ENCODE measurements at regions not wholly inside any gene's neighbourhood (a gene's known extent, or its start where the extent isn't known, plus 50 kb on each side); places are given as distances from the start of the nearest gene placed in this dataset.
A peak's percentile ranks its signal among the peaks of the same experiment; 100 is the strongest.
"Not testable (repeated sequence)": the region's sequence is repeated elsewhere in the genome, so short reads cannot be mapped to it uniquely, and the experiment has no call there.

DNA sequence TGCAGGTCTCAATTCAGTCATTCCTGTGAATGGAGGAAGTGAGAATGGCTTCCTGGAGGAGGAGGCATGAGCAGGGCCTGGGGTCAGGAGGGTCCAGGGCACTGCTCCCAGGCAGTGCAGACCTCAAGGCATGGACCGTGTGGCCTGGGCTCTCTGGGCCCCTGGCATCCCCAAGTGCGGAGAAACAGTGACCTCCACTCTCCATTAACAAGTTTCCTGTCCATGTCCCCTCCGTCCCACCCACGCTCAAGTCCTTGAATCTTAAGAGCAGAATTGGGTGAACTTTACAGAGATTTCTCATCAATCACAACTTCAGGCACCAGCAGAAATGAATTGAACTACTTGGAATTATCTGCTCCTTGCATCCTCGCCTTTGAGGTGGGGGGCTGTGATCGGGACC lies 211.1 kb downstream of the NPHP4 start:
- Histone ChIP-seq H3K9ac (ENCODE audit: low read depth, low read length) (no peak overlapping the region), H3K4me1 (ENCODE audit: insufficient read depth, low read length) (no peaks in the 10 kb centered on the region), H3K27ac (ENCODE audit: low read length) (no peak overlapping the region), H3K36me3 (ENCODE audit: insufficient read depth, low read depth, low read length) (no peaks in the 10 kb centered on the region), H3K9me3 (ENCODE audit: insufficient read depth, low read depth, low read length) (no peaks in the 10 kb centered on the region; the same call in 1 of the 2 replicates), H3K4me3 (ENCODE audit: low read length) (no peak overlapping the region), H3K27me3 (ENCODE audit: insufficient read depth, low read length) (no peaks in the 10 kb centered on the region)

DNA sequence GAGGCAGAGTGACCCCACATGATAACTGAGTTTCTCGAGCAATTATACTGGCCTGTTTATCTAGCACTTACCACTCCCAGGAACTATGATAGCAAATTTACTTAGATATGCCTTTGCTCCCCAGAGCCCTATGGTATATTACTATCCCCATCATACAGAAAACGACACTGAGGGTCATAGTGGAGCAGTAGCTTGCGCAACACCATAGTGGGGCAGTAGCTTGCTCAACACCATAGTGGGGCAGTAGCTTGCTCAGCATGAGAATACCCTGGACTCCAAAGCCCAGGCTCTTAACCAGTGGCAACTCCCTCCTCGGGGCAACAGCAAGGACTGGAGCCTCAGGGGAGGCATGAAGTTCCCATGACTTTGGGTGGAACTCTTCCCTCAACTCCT lies 211.9 kb downstream of the NPHP4 start:
- no peaks in the 10 kb centered on the region for H3K27me3 ChIP-seq (ENCODE audit: insufficient read depth, low read length)
- H3K9ac ChIP-seq (ENCODE audit: low read depth, low read length), result no peak overlapping the region
- no peaks in the 10 kb centered on the region for H3K4me1 ChIP-seq (ENCODE audit: insufficient read depth, low read length)

DNA sequence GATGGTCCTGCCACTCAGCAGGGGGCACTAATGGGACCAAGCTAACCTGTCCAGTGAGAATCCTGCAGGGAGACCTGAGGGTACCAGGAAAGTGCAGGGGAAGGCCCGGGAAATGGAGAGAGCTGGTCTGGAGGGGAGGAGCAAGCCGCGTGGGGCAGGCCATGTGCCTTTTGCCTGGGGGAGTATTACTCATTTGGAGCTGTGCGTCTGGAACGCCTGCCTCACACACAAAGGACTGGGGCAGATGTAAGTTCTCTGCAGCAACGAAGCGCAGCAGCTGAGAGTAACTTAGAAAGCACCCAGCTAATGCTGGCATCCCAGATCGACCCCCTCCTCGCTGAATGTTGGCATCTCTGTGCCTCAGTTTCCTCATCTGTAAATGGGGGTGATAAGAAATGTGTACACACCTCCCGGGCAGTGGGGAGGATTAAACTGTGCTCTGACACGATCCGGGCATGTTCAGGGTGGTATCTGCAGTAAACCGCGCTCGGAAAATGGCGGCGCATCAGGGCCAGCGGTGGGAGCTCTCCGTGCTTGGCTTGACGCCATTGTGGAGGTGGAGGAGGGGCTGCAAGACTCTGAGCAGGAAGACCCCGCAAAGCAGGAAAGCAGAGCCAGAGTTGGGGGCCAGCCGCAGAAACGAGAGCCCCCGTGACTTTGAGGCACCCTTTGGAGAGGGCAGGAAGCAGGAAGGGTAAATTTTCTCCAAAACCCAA lies 212.5 kb downstream of the NPHP4 start:
- no peaks in the 10 kb centered on the region for H3K36me3 ChIP-seq (ENCODE audit: insufficient read depth, low read depth, low read length)
- no peaks in the 10 kb centered on the region for H3K27me3 ChIP-seq (ENCODE audit: insufficient read depth, low read length)
- no peak overlapping the region for H3K4me3 ChIP-seq (ENCODE audit: low read length)
- H3K4me1 ChIP-seq (ENCODE audit: insufficient read depth, low read length), result no peaks in the 10 kb centered on the region
- H3K9me3 ChIP-seq (ENCODE audit: insufficient read depth, low read depth, low read length), result no peaks in the 10 kb centered on the region; the same call in 1 of the 2 replicates
- H3K9ac ChIP-seq (ENCODE audit: low read depth, low read length), result no peak overlapping the region
- H3K27ac ChIP-seq (ENCODE audit: low read length), result no peak overlapping the region

More for the DNA sequence above, 211.9 kb downstream of the NPHP4 start:
- H3K9me3 ChIP-seq (ENCODE audit: insufficient read depth, low read depth, low read length), result no peaks in the 10 kb centered on the region; the same call in 1 of the 2 replicates
- H3K36me3 ChIP-seq (ENCODE audit: insufficient read depth, low read depth, low read length), result no peaks in the 10 kb centered on the region
- H3K27ac ChIP-seq (ENCODE audit: low read length), result no peak overlapping the region
- no peak overlapping the region for H3K4me3 ChIP-seq (ENCODE audit: low read length)

DNA sequence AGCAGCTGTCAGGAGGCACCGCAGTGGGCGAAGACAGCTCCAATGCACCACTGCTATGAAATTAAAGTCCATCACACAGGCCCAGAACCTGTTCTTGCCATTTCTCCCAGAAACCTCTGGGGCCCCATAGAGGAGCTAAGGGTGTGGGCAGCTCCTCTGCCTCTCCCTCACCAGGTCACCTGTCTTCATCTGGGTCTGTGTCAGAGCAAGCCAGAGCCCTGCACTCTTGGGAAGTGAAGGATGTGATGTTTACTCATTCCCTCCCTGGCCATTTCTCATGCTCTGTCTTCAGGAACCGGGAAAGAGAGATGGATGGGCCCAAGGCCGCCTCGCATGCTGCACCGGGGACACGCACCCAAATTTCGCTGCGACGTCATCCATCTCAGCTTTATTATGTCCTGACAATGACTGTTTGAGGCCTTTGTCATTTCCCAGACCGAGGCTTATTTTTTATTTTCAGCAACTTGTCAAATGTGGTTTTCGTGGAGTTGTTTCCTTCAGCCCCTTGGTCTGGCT lies 216.1 kb downstream of the NPHP4 start:
- Histone ChIP-seq H3K27me3 (ENCODE audit: insufficient read depth, low read length) (no peaks in the 10 kb centered on the region), H3K4me3 (ENCODE audit: low read length) (no peak overlapping the region), H3K9ac (ENCODE audit: low read depth, low read length) (no peak overlapping the region), H3K4me1 (ENCODE audit: insufficient read depth, low read length) (no peaks in the 10 kb centered on the region; the same call in 1 of the 2 replicates), H3K9me3 (ENCODE audit: insufficient read depth, low read depth, low read length) (no peaks in the 10 kb centered on the region; the same call in 1 of the 2 replicates), H3K36me3 (ENCODE audit: insufficient read depth, low read depth, low read length) (no peaks in the 10 kb centered on the region), H3K27ac (ENCODE audit: low read length) (no peak overlapping the region)

DNA sequence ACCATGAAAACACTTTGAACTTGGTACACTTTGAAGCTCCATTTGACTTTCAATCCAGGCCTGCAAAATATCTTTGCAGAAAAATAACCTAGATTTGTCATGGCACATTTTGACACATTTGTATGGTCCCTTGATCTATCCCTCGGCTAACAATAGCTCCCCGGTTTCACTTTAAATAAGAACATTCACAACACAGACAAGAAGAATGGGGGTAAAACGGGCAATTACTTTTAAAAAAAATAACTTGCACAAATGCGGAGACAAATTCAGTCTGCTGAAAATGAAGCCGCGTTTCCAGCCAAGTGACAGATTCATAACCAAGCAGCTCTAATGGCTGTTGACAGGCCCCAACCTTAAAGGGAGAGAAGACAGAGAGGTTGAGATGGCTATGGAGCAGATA lies 218.2 kb downstream of the NPHP4 start:
- Histone ChIP-seq H3K36me3 (ENCODE audit: insufficient read depth, low read depth, low read length) (no peaks in the 10 kb centered on the region), H3K9ac (ENCODE audit: low read depth, low read length) (no peak overlapping the region), H3K9me3 (ENCODE audit: insufficient read depth, low read depth, low read length) (no peaks in the 10 kb centered on the region; the same call in 1 of the 2 replicates), H3K4me3 (ENCODE audit: low read length) (no peak overlapping the region), H3K4me1 (ENCODE audit: insufficient read depth, low read length) (no peaks in the 10 kb centered on the region; the same call in 1 of the 2 replicates), H3K27me3 (ENCODE audit: insufficient read depth, low read length) (no peaks in the 10 kb centered on the region), H3K27ac (ENCODE audit: low read length) (no peak overlapping the region)

DNA sequence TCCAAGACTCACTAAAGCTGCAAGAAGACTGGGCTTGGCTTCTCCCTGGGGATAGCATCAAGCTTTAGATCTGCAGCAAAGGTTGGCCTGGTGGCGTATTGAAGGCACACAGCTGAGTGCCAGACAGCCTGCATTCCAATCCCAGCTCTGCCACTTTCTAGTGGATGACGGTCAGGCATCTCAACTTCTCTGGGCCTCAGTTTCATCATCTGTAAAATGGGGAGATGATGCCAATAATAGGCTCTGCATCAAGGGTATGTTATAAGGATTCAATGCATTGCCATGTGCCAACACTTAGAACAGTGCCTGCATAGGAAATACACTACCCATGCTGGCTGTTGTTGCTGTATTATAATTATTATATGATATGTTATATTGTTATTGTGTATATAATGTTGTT lies 220.4 kb downstream of the NPHP4 start:
- no peak overlapping the region for H3K4me3 ChIP-seq (ENCODE audit: low read length)
- no peak overlapping the region for H3K27ac ChIP-seq (ENCODE audit: low read length)
- H3K36me3 ChIP-seq (ENCODE audit: insufficient read depth, low read depth, low read length), result no peaks in the 10 kb centered on the region
- no peaks in the 10 kb centered on the region for H3K9me3 ChIP-seq (ENCODE audit: insufficient read depth, low read depth, low read length)
- H3K4me1 ChIP-seq (ENCODE audit: insufficient read depth, low read length), result peaks cover 4% of the 10 kb centered on the region; the same call in 1 of the 2 replicates
- no peak overlapping the region for H3K9ac ChIP-seq (ENCODE audit: low read depth, low read length)
- no peaks in the 10 kb centered on the region for H3K27me3 ChIP-seq (ENCODE audit: insufficient read depth, low read length)

DNA sequence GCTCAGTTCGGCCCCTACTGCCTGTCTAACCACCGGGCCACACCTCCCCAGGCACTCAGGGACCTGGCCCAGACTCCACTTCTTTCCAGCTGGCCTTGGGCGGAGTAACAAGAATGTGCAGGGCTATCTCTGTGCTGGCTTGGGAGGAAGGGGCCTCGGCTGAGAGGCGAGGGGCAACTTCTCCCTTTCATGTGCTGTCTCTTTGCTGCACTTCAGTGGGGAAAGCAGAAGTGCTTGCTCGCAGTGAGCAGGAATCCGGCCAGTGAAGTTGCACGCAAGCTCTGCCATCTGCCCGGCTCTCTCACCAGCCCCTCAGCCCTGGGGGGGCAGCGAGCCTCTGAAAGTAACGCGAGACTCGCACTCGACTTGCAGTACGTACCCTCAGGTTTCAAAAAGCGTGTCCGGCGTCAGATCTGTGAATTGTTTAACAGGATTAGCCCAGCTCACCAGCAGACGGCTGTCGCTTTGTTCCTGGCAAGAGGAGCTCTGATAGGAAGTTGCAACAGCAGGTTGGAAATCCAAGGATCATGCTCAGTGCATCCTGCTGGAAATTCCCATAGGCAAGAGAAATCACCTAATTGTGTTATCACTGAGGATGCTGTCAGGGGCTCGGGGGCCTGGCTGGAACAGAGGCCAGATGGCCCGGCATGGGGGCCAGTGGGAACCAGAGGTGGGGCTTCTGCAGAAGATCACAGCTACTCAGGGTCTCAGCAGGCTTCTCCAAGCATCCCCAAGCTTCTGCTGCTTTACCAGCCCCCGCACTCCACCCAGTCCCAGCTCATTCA lies 221.1 kb downstream of the NPHP4 start:
- H3K4me3 ChIP-seq (ENCODE audit: low read length), result no peak overlapping the region
- H3K27ac ChIP-seq (ENCODE audit: low read length), result no peak overlapping the region
- no peak overlapping the region for H3K9ac ChIP-seq (ENCODE audit: low read depth, low read length)
- peaks cover 10% of the 10 kb centered on the region; the same call in 1 of the 2 replicates for H3K4me1 ChIP-seq (ENCODE audit: insufficient read depth, low read length)
- no peaks in the 10 kb centered on the region for H3K27me3 ChIP-seq (ENCODE audit: insufficient read depth, low read length)
- no peaks in the 10 kb centered on the region for H3K36me3 ChIP-seq (ENCODE audit: insufficient read depth, low read depth, low read length)
- no peaks in the 10 kb centered on the region for H3K9me3 ChIP-seq (ENCODE audit: insufficient read depth, low read depth, low read length)

DNA sequence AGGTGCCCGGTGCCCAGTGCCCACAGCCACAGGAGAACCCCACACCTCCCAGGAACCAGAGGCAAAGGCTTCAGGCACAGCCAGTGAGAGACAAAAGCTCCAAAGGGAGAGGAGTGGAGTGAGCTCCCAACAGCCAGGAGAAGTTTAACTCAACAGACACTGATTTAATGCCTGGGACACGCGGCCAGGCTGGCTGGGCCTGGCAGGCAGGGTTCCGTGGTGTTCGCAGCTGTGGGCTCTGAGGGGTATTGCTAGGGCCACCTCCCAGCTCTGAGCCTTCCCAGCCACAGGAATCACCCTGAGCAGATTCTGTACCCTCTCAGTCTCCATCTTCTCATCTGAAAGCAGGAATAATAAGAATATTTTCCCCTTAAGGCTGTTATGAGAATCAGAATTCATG lies 222.5 kb downstream of the NPHP4 start:
- Histone ChIP-seq H3K4me1 (ENCODE audit: insufficient read depth, low read length) (peaks cover 22% of the 10 kb centered on the region; the same call in 1 of the 2 replicates), H3K4me3 (ENCODE audit: low read length) (no peak overlapping the region), H3K27ac (ENCODE audit: low read length) (no peak overlapping the region), H3K27me3 (ENCODE audit: insufficient read depth, low read length) (no peaks in the 10 kb centered on the region), H3K9ac (ENCODE audit: low read depth, low read length) (no peak overlapping the region), H3K9me3 (ENCODE audit: insufficient read depth, low read depth, low read length) (no peaks in the 10 kb centered on the region), H3K36me3 (ENCODE audit: insufficient read depth, low read depth, low read length) (no peaks in the 10 kb centered on the region)

DNA sequence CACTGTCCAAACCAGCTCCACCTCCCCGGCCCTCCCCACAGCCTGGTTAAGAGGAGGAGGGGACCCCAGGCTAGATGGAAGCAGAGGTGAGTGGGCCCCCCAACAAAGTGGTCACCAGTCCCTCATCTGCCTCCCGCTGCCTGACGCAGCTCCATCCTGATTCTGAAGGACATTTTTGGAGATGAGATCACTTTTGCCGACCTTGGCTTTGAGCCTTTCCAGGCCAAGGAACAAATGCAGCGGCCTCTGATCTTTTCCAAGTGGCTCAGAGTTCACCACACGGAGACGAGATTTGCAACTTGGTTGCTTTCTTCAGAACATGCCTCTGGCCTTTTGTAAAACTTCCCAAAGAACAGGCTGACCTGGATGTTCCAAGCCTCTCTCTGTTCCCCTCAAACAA lies 223.1 kb downstream of the NPHP4 start:
- Histone ChIP-seq H3K9ac (ENCODE audit: low read depth, low read length) (no peak overlapping the region), H3K9me3 (ENCODE audit: insufficient read depth, low read depth, low read length) (no peaks in the 10 kb centered on the region), H3K4me1 (ENCODE audit: insufficient read depth, low read length) (peaks cover 25% of the 10 kb centered on the region; the same call in 1 of the 2 replicates), H3K4me3 (ENCODE audit: low read length) (no peak overlapping the region), H3K27ac (ENCODE audit: low read length) (no peak overlapping the region), H3K27me3 (ENCODE audit: insufficient read depth, low read length) (no peaks in the 10 kb centered on the region), H3K36me3 (ENCODE audit: insufficient read depth, low read depth, low read length) (no peaks in the 10 kb centered on the region)

DNA sequence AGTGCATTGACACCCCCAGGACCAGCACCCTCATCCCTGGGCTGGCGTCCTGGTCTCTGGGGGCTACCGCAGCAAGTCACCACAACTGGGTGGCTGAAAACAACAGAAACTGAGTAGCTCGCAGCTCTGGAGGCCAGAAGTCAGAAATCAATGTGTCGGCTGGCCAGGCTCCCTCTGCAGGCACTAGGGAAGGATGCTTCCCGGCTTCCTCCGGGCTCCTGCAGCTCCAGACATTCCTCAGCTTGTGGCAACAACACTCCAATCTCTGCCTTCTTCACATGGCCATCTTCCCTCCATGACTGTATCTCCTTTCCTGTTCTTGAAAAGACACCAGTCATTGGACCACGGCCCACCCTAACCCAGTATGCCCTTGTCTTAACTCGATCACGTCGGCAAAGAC lies 224.2 kb downstream of the NPHP4 start:
- Histone ChIP-seq H3K9ac (ENCODE audit: low read depth, low read length) (no peak overlapping the region), H3K36me3 (ENCODE audit: insufficient read depth, low read depth, low read length) (no peaks in the 10 kb centered on the region), H3K4me3 (ENCODE audit: low read length) (no peak overlapping the region), H3K4me1 (ENCODE audit: insufficient read depth, low read length) (peaks cover 25% of the 10 kb centered on the region; the same call in 1 of the 2 replicates), H3K9me3 (ENCODE audit: insufficient read depth, low read depth, low read length) (no peaks in the 10 kb centered on the region), H3K27ac (ENCODE audit: low read length) (no peak overlapping the region), H3K27me3 (ENCODE audit: insufficient read depth, low read length) (no peaks in the 10 kb centered on the region)

DNA sequence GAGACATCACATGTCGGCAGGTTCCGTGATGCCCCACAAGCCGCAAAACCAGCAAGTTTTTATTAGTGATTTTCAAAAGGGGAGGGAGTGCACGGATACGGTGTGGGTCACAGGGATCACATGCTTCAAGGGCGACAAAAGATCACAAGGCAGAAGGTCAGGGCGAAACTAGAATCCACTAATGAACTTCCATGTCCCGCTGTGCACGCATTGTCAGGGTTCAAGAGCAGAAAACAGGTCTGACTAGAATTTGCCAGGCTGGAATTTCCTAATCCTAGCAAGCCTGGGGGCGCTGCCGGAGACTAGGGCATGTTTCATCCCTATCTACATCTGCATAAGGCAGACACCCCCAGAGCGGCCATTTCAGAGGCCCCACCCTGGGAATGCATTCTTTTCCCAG lies 225.2 kb downstream of the NPHP4 start:
- not testable (repeated sequence) for H3K9me3 ChIP-seq (ENCODE audit: insufficient read depth, low read depth, low read length); H3K9ac ChIP-seq (ENCODE audit: low read depth, low read length); H3K27me3 ChIP-seq (ENCODE audit: insufficient read depth, low read length); H3K27ac ChIP-seq (ENCODE audit: low read length); H3K36me3 ChIP-seq (ENCODE audit: insufficient read depth, low read depth, low read length)
- Histone ChIP-seq H3K4me3 (ENCODE audit: low read length) (peak overlapping the region; percentile 14; the same call in 1 of the 2 replicates), H3K4me1 (ENCODE audit: insufficient read depth, low read length) (peaks cover 25% of the 10 kb centered on the region; the same call in 1 of the 2 replicates)

Measured in iPS-20b (cell line).